OCI-LY1 (cell line): ENCODE measurements at regions not wholly inside any gene's neighbourhood (a gene's known extent, or its start where the extent isn't known, plus 50 kb on each side); places are given as distances from the start of the nearest gene placed in this dataset.

Experiments
- H2AFZ ChIP-seq: fragments of 200-600 bp; sonication (generic), shearing (Covaris generic); 2 replicates; pipeline ENCODE4 v1.6.0; 2014; ENCODE audit warnings: antibody characterized with exemption, mild to moderate bottlenecking, low read length
- H3F3A ChIP-seq: fragments of 200-600 bp; sonication (generic), shearing (Covaris generic); 2 replicates; pipeline ENCODE4 v1.6.0; 2014; ENCODE audit warnings: mild to moderate bottlenecking, antibody characterized with exemption, low read length, moderate library complexity; ENCODE audit not compliant: insufficient read depth
- H3K27ac ChIP-seq: fragments of 200-600 bp; sonication (generic); 2 replicates; pipeline ENCODE4 v1.5.1; 2014; ENCODE audit warnings: low read length, mixed run types, mild to moderate bottlenecking, low read depth; ENCODE audit not compliant: poor library complexity, severe bottlenecking
- H3K27me3 ChIP-seq: fragments of 200-600 bp; sonication (generic); 2 replicates; pipeline ENCODE4 v1.6.0; 2014; ENCODE audit warnings: antibody characterized with exemption, mild to moderate bottlenecking, low read length, moderate library complexity; ENCODE audit not compliant: insufficient read depth
- H3K36me3 ChIP-seq: fragments of 200-600 bp; sonication (generic); 2 replicates; pipeline ENCODE4 v1.6.1; 2014; ENCODE audit warnings: mild to moderate bottlenecking, antibody characterized with exemption, low read length, moderate library complexity, mixed read lengths; ENCODE audit not compliant: insufficient read depth
- H3K4me1 ChIP-seq: fragments of 200-600 bp; sonication (generic); 2 replicates; pipeline ENCODE4 v1.5.1; 2014; ENCODE audit warnings: mild to moderate bottlenecking, low read length, moderate library complexity; ENCODE audit not compliant: insufficient read depth, severe bottlenecking
- H3K4me2 ChIP-seq: fragments of 200-600 bp; sonication (generic), shearing (Covaris generic); 2 replicates; pipeline ENCODE4 v1.6.1; 2014; ENCODE audit warnings: low read length
- H3K4me3 ChIP-seq: fragments of 200-600 bp; sonication (generic); 2 replicates; pipeline ENCODE4 v1.5.1; 2014; ENCODE audit warnings: low read length, low read depth, mild to moderate bottlenecking, mixed read lengths; ENCODE audit not compliant: poor library complexity, severe bottlenecking
- H3K79me2 ChIP-seq: fragments of 200-600 bp; shearing (Covaris generic); 2 replicates; pipeline ENCODE4 v1.6.1; 2016; ENCODE audit warnings: mixed run types, low read length, mixed read lengths; ENCODE audit not compliant: insufficient read depth
- H3K9ac ChIP-seq: fragments of 200-600 bp; sonication (generic), shearing (Covaris generic); 2 replicates; pipeline ENCODE4 v1.6.1; 2014; ENCODE audit warnings: mild to moderate bottlenecking, low read length, mixed read lengths
- H3K9me2 ChIP-seq: fragments of 200-600 bp; sonication (generic), shearing (Covaris generic); 2 replicates; pipeline ENCODE4 v1.6.1; 2014; ENCODE audit warnings: low read depth, mild to moderate bottlenecking, low read length, mixed read lengths
- H3K9me3 ChIP-seq: fragments of 200-600 bp; shearing (Covaris generic); 2 replicates; pipeline ENCODE4 v1.6.1; 2014; ENCODE audit warnings: low read length, mixed read lengths
- H4K20me1 ChIP-seq: fragments of 200-600 bp; sonication (generic), shearing (Covaris generic); 2 replicates; pipeline ENCODE4 v1.6.0; 2016; ENCODE audit warnings: mild to moderate bottlenecking, low read length; ENCODE audit not compliant: insufficient read depth
- EZH2 ChIP-seq: fragments of 200-600 bp; sonication (generic), shearing (Covaris generic); IDR thresholded peaks from 2 replicates; pipeline ENCODE4 v1.8.0; 2017; ENCODE audit warnings: borderline replicate concordance, mixed run types, mild to moderate bottlenecking, antibody characterized with exemption, low read length, moderate library complexity, mixed read lengths
- TF ChIP-seq, protein P1 (sequence below): fragments of 200-600 bp; sonication (generic), shearing (Covaris generic); IDR thresholded peaks from 2 replicates; pipeline ENCODE4 v1.5.1; 2017; ENCODE audit warnings: mild to moderate bottlenecking, antibody characterized with exemption, low read length, moderate library complexity, mixed read lengths

DNA sequence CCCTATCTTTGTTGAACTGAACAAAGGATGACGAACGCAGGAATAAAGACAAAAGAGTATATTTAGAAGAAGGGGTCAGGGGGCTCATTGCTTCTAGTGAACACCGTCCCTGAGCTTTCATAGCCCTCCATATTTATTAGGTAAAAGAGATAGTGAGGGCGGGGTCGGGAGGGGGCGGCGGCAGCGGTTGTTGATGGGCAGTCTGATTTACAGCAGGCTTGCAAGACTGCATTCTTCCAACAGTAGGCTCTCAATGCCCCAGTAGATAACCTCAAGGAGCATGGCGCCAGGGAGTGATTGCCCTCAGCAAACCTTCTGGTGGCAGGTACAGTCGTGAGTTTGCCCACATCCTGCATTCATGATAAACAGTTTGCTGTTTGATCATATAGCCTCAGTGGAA is 563.3 kb upstream of the SYNCRIP start:
- H3K4me3 ChIP-seq = no peak overlapping the region
- no peaks in the 10 kb centered on the region for H3K9me3 ChIP-seq
- H3K9me2 ChIP-seq = no peaks in the 10 kb centered on the region
- H4K20me1 ChIP-seq = no peaks in the 10 kb centered on the region
- TF ChIP-seq, protein P1, sequence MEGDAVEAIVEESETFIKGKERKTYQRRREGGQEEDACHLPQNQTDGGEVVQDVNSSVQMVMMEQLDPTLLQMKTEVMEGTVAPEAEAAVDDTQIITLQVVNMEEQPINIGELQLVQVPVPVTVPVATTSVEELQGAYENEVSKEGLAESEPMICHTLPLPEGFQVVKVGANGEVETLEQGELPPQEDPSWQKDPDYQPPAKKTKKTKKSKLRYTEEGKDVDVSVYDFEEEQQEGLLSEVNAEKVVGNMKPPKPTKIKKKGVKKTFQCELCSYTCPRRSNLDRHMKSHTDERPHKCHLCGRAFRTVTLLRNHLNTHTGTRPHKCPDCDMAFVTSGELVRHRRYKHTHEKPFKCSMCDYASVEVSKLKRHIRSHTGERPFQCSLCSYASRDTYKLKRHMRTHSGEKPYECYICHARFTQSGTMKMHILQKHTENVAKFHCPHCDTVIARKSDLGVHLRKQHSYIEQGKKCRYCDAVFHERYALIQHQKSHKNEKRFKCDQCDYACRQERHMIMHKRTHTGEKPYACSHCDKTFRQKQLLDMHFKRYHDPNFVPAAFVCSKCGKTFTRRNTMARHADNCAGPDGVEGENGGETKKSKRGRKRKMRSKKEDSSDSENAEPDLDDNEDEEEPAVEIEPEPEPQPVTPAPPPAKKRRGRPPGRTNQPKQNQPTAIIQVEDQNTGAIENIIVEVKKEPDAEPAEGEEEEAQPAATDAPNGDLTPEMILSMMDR = no peak
- no peak for TF ChIP-seq EZH2
- no peak overlapping the region for H3K4me2 ChIP-seq
- H3K27me3 ChIP-seq = no peaks in the 10 kb centered on the region
- H3K27ac ChIP-seq = no peak overlapping the region
- H3K4me1 ChIP-seq = no peaks in the 10 kb centered on the region
- no peaks in the 10 kb centered on the region for H3K79me2 ChIP-seq
- H3K9ac ChIP-seq = no peak overlapping the region
- H3F3A ChIP-seq = no peaks in the 10 kb centered on the region
- H3K36me3 ChIP-seq = no peaks in the 10 kb centered on the region
- H2AFZ ChIP-seq = no peak overlapping the region

DNA sequence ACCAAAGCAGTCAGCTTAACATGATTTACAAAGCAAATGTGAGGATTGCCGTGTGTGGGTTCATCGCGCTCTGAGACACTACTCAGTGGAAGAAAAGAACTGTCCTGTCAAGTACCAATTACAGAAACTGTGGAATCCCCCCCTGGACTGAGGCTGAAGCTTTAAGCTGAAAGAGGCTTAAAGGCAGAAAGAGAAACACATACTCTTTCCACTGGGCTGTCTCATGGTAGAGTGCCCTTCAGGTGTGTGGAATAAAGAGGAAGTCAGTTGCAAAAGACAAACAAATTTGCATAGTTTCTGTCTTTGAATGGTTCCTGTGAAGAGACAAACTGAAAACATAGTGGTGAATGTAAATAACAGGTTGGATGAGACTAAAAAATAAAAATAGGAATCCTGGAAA is 560.4 kb upstream of the SYNCRIP start:
- Histone ChIP-seq H3K9me2 (no peaks in the 10 kb centered on the region), H2AFZ (no peak overlapping the region), H3K9ac (no peak overlapping the region), H3K79me2 (no peaks in the 10 kb centered on the region), H3K4me3 (no peak overlapping the region), H3K27ac (no peak overlapping the region), H3K4me2 (no peak overlapping the region), H3K36me3 (no peaks in the 10 kb centered on the region), H3K4me1 (no peaks in the 10 kb centered on the region), H3K27me3 (no peaks in the 10 kb centered on the region), H3F3A (no peaks in the 10 kb centered on the region), H4K20me1 (no peaks in the 10 kb centered on the region), H3K9me3 (no peaks in the 10 kb centered on the region)
- TF ChIP-seq, protein P1 = no peak
- TF ChIP-seq EZH2 = no peak

DNA sequence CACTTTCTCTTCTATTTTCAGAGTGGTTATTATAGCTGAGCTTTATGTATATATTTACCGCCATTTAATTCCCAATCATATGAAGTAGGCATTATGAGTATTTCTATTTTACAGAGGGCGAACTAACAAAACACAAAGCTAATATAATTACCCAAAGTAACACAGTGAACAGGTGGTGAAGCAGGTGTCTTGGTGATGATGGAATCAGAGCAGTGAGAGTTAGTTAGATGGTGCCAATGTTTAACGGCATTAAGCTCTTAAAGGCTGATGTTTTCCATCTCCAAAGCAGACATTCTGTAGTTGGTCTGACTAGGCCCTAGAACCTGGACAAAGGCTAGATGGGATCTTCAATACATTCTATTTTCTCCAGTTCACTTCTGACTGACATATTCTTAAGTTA is 551.1 kb upstream of the SYNCRIP start:
- H3K36me3 ChIP-seq = no peaks in the 10 kb centered on the region
- H2AFZ ChIP-seq = no peak overlapping the region
- H3K4me3 ChIP-seq = no peak overlapping the region
- H3K79me2 ChIP-seq = no peaks in the 10 kb centered on the region
- no peaks in the 10 kb centered on the region for H3K4me1 ChIP-seq
- no peaks in the 10 kb centered on the region for H3K9me3 ChIP-seq
- H3K27me3 ChIP-seq = no peaks in the 10 kb centered on the region
- H3F3A ChIP-seq = no peaks in the 10 kb centered on the region
- no peaks in the 10 kb centered on the region for H3K9me2 ChIP-seq
- H3K27ac ChIP-seq = no peak overlapping the region
- TF ChIP-seq EZH2 = no peak
- TF ChIP-seq, protein P1 = no peak
- no peak overlapping the region for H3K4me2 ChIP-seq
- no peak overlapping the region for H3K9ac ChIP-seq
- H4K20me1 ChIP-seq = no peaks in the 10 kb centered on the region
